WTC11 (cell line): ENCODE measurements at regions not wholly inside any gene's neighbourhood (a gene's known extent, or its start where the extent isn't known, plus 50 kb on each side); places are given as distances from the start of the nearest gene placed in this dataset.

Source experiments
- CTCF ChIP-seq: fragments of 200-600 bp; IDR thresholded peaks from 2 replicates; pipeline ENCODE4 v1.8.0; 2022; ENCODE audit warnings: antibody characterized with exemption
- HMGXB4 ChIP-seq: sonication (generic); formaldehyde crosslinking; IDR thresholded peaks from 2 replicates; pipeline ENCODE4 v1.8.1; 2023; ENCODE audit warnings: mild to moderate bottlenecking, moderate library complexity, missing genetic modification reagents
- ZNF317 ChIP-seq: sonication (generic); formaldehyde crosslinking; IDR thresholded peaks from 2 replicates; pipeline ENCODE4 v1.8.1; 2023; ENCODE audit warnings: low read depth, mild to moderate bottlenecking, moderate library complexity, missing genetic modification reagents, borderline replicate concordance

- TF ChIP-seq HMGXB4 (CRISPR knock-in tag) (no peak), CTCF (no peak), ZNF317 (CRISPR knock-in tag) (no peak)
Measured at GRCh38 chr3:23691357-23691895, 114.3 kb upstream of the UBE2E1 start.
